RWPE1 (cell line): ENCODE measurements at regions not wholly inside any gene's neighbourhood (a gene's known extent, or its start where the extent isn't known, plus 50 kb on each side); places are given as distances from the start of the nearest gene placed in this dataset.

Source experiments
- CTCF ChIA-PET: fragments of 350-600 bp; sonication (Branson Sonifier 250); formaldehyde crosslinking; extraction: SDS; loops from one replicate; lab custom pipeline; 2021; lab: Yijun Ruan, JAX
- POLR2A ChIA-PET: fragments of 400-600 bp; formaldehyde crosslinking; extraction: SDS; loops from one replicate; lab custom pipeline; 2020; ENCODE audit warnings: antibody characterized with exemption; ENCODE audit not compliant: low non-redundant PET; lab: Yijun Ruan, JAX
- DNase-seq: peaks from one replicate; pipeline ENCODE4 v3.0.0; 2012; ENCODE audit warnings: low spot score
- H3K27ac ChIP-seq: fragments of 450-650 bp; 2 replicates; pipeline ENCODE4 v1.5.1; 2017
- TF ChIP-seq, protein P1 (sequence below): fragments of 450-650 bp; conservative IDR thresholded peaks from 2 replicates; pipeline ENCODE4 v1.5.1; 2017; ENCODE audit warnings: low read depth, mild to moderate bottlenecking

DNA sequence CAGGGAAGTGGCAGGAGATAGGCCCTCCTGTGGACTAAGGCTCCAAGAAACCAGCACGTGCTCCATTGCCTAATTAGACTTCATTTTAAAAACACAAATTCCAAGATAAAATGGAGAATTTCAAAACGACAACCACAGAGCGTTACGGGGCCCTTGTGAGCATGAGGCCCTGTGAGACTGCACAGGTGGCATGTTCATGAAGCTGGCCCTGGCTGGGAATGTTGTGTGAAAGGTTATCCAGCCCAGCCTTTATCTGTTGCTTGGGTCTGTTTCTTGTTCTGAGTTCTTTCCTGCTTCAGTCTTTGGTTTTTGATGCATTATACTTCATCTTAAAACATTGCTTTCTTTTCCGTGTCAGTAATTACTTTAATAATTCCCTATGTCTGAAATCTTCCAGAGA, 99.0 kb downstream of the LACC1 start:
- no peak for DNase-seq
- POLR2A ChIA-PET: no interaction called here
- TF ChIP-seq, protein P1, sequence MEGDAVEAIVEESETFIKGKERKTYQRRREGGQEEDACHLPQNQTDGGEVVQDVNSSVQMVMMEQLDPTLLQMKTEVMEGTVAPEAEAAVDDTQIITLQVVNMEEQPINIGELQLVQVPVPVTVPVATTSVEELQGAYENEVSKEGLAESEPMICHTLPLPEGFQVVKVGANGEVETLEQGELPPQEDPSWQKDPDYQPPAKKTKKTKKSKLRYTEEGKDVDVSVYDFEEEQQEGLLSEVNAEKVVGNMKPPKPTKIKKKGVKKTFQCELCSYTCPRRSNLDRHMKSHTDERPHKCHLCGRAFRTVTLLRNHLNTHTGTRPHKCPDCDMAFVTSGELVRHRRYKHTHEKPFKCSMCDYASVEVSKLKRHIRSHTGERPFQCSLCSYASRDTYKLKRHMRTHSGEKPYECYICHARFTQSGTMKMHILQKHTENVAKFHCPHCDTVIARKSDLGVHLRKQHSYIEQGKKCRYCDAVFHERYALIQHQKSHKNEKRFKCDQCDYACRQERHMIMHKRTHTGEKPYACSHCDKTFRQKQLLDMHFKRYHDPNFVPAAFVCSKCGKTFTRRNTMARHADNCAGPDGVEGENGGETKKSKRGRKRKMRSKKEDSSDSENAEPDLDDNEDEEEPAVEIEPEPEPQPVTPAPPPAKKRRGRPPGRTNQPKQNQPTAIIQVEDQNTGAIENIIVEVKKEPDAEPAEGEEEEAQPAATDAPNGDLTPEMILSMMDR: no peak
- CTCF ChIA-PET: no interaction called here
- H3K27ac ChIP-seq: no peak overlapping the region

DNA sequence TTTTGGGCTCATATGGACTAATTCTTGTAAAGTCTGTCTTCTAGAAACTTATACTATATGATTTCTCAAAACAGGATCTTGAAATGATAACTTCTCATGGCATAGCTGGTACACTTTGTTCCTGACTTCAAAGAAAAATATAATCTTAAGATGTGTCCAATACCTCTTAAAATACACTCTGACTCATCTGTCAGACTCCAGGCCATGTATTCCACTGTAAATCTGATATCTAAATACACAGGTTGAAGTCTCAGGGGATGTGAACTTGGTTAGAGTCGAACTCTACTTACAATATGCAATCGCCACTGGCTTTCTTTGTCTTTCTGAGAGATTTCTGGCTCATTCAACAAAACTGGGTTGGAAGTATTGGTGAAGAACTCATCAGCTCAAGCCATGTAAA, 99.8 kb downstream of the LACC1 start:
- ChIA-PET CTCF (no interaction called here), POLR2A (no interaction called here)

DNA sequence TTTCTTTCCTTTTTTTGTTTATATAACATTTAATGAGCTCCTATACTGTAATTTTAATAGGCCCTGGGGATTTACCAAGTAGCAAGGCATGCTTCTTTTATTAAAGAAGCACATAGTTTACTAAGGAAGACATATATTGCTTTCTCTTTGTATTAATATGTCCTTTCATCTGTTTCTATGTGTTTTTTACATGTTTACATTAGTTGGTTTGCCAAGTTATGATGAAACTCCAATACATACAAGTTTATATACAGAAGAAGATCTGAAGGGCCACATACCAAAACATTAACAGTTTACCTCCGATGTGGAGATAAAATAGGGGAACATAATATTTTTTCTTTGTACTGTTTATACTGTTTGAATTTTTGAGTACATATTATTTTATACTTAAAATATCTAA, 100.9 kb downstream of the LACC1 start:
- TF ChIP-seq, protein P1: no peak
- DNase-seq: no peak
- POLR2A ChIA-PET: no interaction called here
- H3K27ac ChIP-seq: no peak overlapping the region
- CTCF ChIA-PET: interaction anchor here (0.7 kb wide), 1 partner anchor 34 kb away, joined by 3 read pairs; no protein-coding TSS in a partner anchor

More for the DNA sequence above, 99.8 kb downstream of the LACC1 start:
- H3K27ac ChIP-seq: no peak overlapping the region
- DNase-seq: no peak
- TF ChIP-seq, protein P1: no peak

DNA sequence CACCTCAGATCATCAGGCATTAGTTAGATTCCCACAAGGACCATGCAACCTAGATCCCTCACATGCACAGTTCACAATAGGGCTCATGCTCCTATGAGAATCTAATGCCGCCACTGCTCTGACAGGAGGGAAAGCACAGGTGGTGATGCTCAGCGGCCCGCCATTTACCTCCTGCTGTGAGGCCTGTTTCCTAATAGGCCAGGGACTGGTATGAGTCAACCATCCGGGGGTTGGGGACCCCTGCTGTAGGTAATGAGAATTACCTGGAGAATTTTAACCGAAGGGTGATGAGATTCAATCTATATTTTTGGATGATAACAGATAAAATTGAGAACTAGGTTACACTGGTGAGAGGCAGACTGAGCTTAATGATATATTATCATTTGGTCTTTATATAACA, 101.4 kb downstream of the LACC1 start:
- CTCF ChIA-PET: interaction anchor here (0.7 kb wide), 1 partner anchor 34 kb away, joined by 3 read pairs; no protein-coding TSS in a partner anchor
- TF ChIP-seq, protein P1: no peak
- DNase-seq: no peak
- no peak overlapping the region for H3K27ac ChIP-seq
- POLR2A ChIA-PET: no interaction called here

DNA sequence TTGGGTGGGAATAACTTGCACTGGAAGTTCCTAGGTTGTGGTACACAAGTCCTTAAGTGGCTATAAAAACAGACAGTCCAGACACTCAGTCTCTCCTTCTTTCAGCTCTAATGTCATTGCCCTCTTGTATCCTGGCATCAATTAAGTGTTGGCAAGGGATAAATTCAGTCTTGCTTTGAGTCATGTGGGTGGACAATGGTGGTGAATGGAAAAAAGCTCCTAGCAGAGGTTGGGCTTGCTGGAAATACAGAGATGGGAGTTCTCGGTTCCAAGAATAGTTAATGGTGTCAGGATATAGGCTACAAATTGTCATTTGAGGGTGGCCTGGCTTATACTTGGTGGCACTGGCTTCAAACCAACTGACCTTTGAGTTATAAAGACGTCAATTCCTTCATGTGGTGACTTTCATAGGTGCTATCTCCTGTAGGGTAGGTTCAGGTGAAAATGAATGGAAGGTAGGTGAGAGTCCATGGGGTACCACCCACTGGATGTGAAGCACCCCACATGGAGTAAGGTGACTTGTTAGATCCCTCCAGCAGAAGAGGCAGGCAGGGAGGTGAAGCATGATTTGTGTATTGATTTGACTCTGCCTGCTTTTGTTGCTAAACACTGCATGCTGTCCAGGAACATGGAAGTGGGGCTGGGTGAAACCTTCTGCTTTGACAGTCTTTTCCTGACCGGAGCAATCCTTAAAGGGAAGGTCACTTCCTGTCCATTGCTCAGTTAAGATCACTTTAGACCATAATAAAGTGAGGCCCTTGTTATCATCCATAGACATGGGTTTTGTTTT, 102.0 kb downstream of the LACC1 start:
- H3K27ac ChIP-seq: no peak overlapping the region
- TF ChIP-seq, protein P1: no peak
- CTCF ChIA-PET: interaction anchor here (0.7 kb wide), 1 partner anchor 35 kb away, joined by 3 read pairs; no protein-coding TSS in a partner anchor
- POLR2A ChIA-PET: no interaction called here
- no peak for DNase-seq

DNA sequence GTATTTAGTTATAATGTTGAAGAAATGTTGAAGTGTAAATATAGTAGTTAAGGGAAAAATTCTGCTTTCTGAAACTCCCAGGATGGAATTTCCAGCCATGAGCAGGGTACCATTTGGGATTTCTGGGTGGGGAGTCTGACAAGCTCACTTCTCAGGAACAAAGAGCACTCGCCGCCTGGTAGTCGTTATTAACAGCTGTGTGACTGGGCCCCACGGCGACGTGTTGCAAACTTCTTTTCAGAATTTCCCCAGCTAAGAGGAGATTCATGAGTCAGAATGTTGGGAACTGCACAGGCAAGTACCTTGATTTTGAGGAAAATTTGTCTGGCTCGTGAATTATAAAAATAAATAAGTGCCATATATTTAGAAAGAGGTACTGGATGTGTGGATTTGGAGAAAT, 103.7 kb downstream of the LACC1 start:
- no peak for DNase-seq
- ChIA-PET POLR2A (no interaction called here), CTCF (no interaction called here)
- TF ChIP-seq, protein P1: no peak
- no peak overlapping the region for H3K27ac ChIP-seq
